Thyroid gland (tissue), 4 donors: ENCODE measurements at regions not wholly inside any gene's neighbourhood (a gene's known extent, or its start where the extent isn't known, plus 50 kb on each side); places are given as distances from the start of the nearest gene placed in this dataset.

Source experiments
- POLR2A ChIP-seq, 2 donors: fragments of 450-650 bp; IDR thresholded peaks; one replicate each; pipeline ENCODE4 v1.6.1; 2017; ENCODE audit warnings: antibody characterized with exemption in 2 of 2, mild to moderate bottlenecking in 2 of 2, moderate library complexity in 1 of 2
- TF ChIP-seq, protein P1 (sequence below), 6 experiments: fragments of 200-600 bp in 3 of 6; fragments of 450-650 bp in 3 of 6; sonication (generic) in 3 of 6; IDR thresholded peaks; one replicate each; pipeline ENCODE4 v1.5.1; 2016 to 2019; ENCODE audit warnings: antibody characterized with exemption in 6 of 6, mild to moderate bottlenecking in 2 of 6, inconsistent platforms in 1 of 6, moderate library complexity in 1 of 6

DNA sequence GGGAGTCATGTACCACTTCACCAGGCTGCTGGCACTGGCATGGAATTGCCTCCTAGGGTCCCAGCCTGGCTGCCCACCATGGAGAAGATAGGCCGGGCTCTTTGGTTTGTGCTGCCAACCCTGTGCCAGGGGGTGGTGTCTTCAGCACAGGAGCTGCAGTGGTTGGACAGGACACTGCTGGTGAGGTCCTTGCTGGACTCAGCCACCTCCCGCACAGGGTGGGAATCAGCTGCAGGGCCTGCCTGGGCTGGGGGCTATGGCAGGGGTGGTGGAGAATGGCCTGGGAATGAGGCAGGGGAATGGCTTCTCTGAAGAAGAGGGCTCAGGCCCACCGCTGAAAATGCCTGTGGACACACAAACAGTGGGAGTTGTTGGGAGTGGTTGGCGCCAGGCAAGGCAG, 70.6 kb upstream of the CAPRIN2 start:
- no peak for TF ChIP-seq POLR2A (IDR thresholded peaks at IDR 0.05)
- TF ChIP-seq, protein P1, sequence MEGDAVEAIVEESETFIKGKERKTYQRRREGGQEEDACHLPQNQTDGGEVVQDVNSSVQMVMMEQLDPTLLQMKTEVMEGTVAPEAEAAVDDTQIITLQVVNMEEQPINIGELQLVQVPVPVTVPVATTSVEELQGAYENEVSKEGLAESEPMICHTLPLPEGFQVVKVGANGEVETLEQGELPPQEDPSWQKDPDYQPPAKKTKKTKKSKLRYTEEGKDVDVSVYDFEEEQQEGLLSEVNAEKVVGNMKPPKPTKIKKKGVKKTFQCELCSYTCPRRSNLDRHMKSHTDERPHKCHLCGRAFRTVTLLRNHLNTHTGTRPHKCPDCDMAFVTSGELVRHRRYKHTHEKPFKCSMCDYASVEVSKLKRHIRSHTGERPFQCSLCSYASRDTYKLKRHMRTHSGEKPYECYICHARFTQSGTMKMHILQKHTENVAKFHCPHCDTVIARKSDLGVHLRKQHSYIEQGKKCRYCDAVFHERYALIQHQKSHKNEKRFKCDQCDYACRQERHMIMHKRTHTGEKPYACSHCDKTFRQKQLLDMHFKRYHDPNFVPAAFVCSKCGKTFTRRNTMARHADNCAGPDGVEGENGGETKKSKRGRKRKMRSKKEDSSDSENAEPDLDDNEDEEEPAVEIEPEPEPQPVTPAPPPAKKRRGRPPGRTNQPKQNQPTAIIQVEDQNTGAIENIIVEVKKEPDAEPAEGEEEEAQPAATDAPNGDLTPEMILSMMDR (IDR thresholded peaks at IDR 0.05): no peak
